Nephron progenitor cell (in vitro differentiated cells): ENCODE measurements at regions not wholly inside any gene's neighbourhood (a gene's known extent, or its start where the extent isn't known, plus 50 kb on each side); places are given as distances from the start of the nearest gene placed in this dataset.

ENCODE experiments used
- DNase-seq: peaks from one replicate; pipeline ENCODE4 v3.0.0; 2021
- H3K27ac Mint-ChIP-seq: 2 replicates; pipeline ENCODE4 v1.8.0; 2021; ENCODE audit warnings: mild to moderate bottlenecking, moderate library complexity, mixed read lengths
- H3K27me3 Mint-ChIP-seq: 2 replicates; pipeline ENCODE4 v1.8.0; 2021; ENCODE audit warnings: mild to moderate bottlenecking, low read depth, mixed read lengths; ENCODE audit not compliant: poor library complexity
- H3K36me3 Mint-ChIP-seq: 2 replicates; pipeline ENCODE4 v1.8.0; 2021; ENCODE audit warnings: low read depth, mixed read lengths
- H3K4me1 Mint-ChIP-seq: 2 replicates; pipeline ENCODE4 v1.8.0; 2021; ENCODE audit warnings: mixed read lengths
- H3K4me3 Mint-ChIP-seq: 2 replicates; pipeline ENCODE4 v1.8.0; 2021; ENCODE audit warnings: mild to moderate bottlenecking, moderate library complexity, mixed read lengths
- H3K9me3 Mint-ChIP-seq: 2 replicates; pipeline ENCODE4 v1.8.0; 2021; ENCODE audit warnings: mild to moderate bottlenecking, moderate library complexity, mixed read lengths
- CTCF ChIP-seq: fragments of 200-600 bp; sonication (generic); IDR thresholded peaks from 2 replicates; pipeline ENCODE4 v1.5.0; 2021; ENCODE audit warnings: antibody characterized with exemption

- H3K27me3 Mint-ChIP-seq, result no peaks in the 10 kb centered on the region
- H3K4me3 Mint-ChIP-seq, result no peak overlapping the region
- no peak for TF ChIP-seq CTCF
- H3K27ac Mint-ChIP-seq, result no peak overlapping the region
- peaks cover 51% of the 10 kb centered on the region for H3K9me3 Mint-ChIP-seq
- no peak for DNase-seq
- H3K36me3 Mint-ChIP-seq, result peaks cover 24% of the 10 kb centered on the region
- peaks cover 30% of the 10 kb centered on the region for H3K4me1 Mint-ChIP-seq
Measured at GRCh38 chr11:129598378-129598777, 217.3 kb upstream of the TMEM45B start.

- peaks cover 25% of the 10 kb centered on the region for H3K4me1 Mint-ChIP-seq
- no peak for DNase-seq
- peaks cover 4% of the 10 kb centered on the region for H3K27me3 Mint-ChIP-seq
- no peak overlapping the region for H3K4me3 Mint-ChIP-seq
- no peak for TF ChIP-seq CTCF
- H3K36me3 Mint-ChIP-seq, result peaks cover 5% of the 10 kb centered on the region
- no peak overlapping the region for H3K27ac Mint-ChIP-seq
- H3K9me3 Mint-ChIP-seq, result peaks cover 13% of the 10 kb centered on the region
Measured at GRCh38 chr11:129605815-129606214, 209.8 kb upstream of the TMEM45B start.

- Mint-ChIP-seq H3K4me1 (peaks cover 43% of the 10 kb centered on the region), H3K27me3 (peaks cover 6% of the 10 kb centered on the region), H3K36me3 (no peaks in the 10 kb centered on the region), H3K9me3 (no peaks in the 10 kb centered on the region), H3K27ac (no peak overlapping the region), H3K4me3 (no peak overlapping the region)
- no peak for DNase-seq
- no peak for TF ChIP-seq CTCF
Measured at GRCh38 chr11:129608711-129609110, 206.9 kb upstream of the TMEM45B start.

- no peak overlapping the region for H3K4me3 Mint-ChIP-seq
- H3K36me3 Mint-ChIP-seq, result no peaks in the 10 kb centered on the region
- no peak for DNase-seq
- peaks cover 5% of the 10 kb centered on the region for H3K27me3 Mint-ChIP-seq
- no peak overlapping the region for H3K27ac Mint-ChIP-seq
- H3K4me1 Mint-ChIP-seq, result peaks cover 46% of the 10 kb centered on the region
- H3K9me3 Mint-ChIP-seq, result no peaks in the 10 kb centered on the region
- TF ChIP-seq CTCF, result no peak
Measured at GRCh38 chr11:129610125-129610524, 205.5 kb upstream of the TMEM45B start.

GRCh38 chr11:129610545-129610944, 205.1 kb upstream of the TMEM45B start:
- no peaks in the 10 kb centered on the region for H3K9me3 Mint-ChIP-seq
- H3K36me3 Mint-ChIP-seq, result no peaks in the 10 kb centered on the region
- peaks cover 42% of the 10 kb centered on the region for H3K4me1 Mint-ChIP-seq
- peak overlapping the region; percentile 50 for H3K27ac Mint-ChIP-seq
- no peak for DNase-seq
- H3K4me3 Mint-ChIP-seq, result no peak overlapping the region
- H3K27me3 Mint-ChIP-seq, result peaks cover 2% of the 10 kb centered on the region
- TF ChIP-seq CTCF, result no peak

- peaks cover 2% of the 10 kb centered on the region for H3K27me3 Mint-ChIP-seq
- H3K4me3 Mint-ChIP-seq, result no peak overlapping the region
- no peak for TF ChIP-seq CTCF
- no peaks in the 10 kb centered on the region for H3K36me3 Mint-ChIP-seq
- H3K4me1 Mint-ChIP-seq, result peaks cover 47% of the 10 kb centered on the region
- H3K9me3 Mint-ChIP-seq, result no peaks in the 10 kb centered on the region
- DNase-seq, result no peak
- H3K27ac Mint-ChIP-seq, result no peak overlapping the region
Measured at GRCh38 chr11:129611661-129612446, 203.8 kb upstream of the TMEM45B start.
